Osteocyte (in vitro differentiated cells): ENCODE measurements at regions not wholly inside any gene's neighbourhood (a gene's known extent, or its start where the extent isn't known, plus 50 kb on each side); places are given as distances from the start of the nearest gene placed in this dataset.

Experiments used
- DNase-seq: peaks from one replicate; pipeline ENCODE4 v3.0.0; 2021; ENCODE audit warnings: mixed read lengths; ENCODE audit not compliant: unreplicated experiment; ENCODE audit errors: extremely low spot score
- H3K27ac Mint-ChIP-seq: one replicate; pipeline ENCODE4 v1.8.0; 2021; ENCODE audit warnings: mild to moderate bottlenecking, mixed read lengths; ENCODE audit not compliant: unreplicated experiment
- H3K27me3 Mint-ChIP-seq: one replicate; pipeline ENCODE4 v1.8.0; 2021; ENCODE audit warnings: mixed read lengths; ENCODE audit not compliant: unreplicated experiment
- H3K36me3 Mint-ChIP-seq: one replicate; pipeline ENCODE4 v1.8.0; 2021; ENCODE audit warnings: mixed read lengths; ENCODE audit not compliant: unreplicated experiment
- H3K4me1 Mint-ChIP-seq: one replicate; pipeline ENCODE4 v1.8.0; 2021; ENCODE audit warnings: mixed read lengths; ENCODE audit not compliant: unreplicated experiment
- H3K4me3 Mint-ChIP-seq: one replicate; pipeline ENCODE4 v1.8.0; 2021; ENCODE audit warnings: mild to moderate bottlenecking, moderate library complexity, mixed read lengths; ENCODE audit not compliant: unreplicated experiment
- H3K9me3 Mint-ChIP-seq: one replicate; pipeline ENCODE4 v1.8.0; 2021; ENCODE audit warnings: mixed read lengths; ENCODE audit not compliant: unreplicated experiment
- CTCF ChIP-seq: fragments of 200-600 bp; sonication (generic); IDR thresholded peaks from 2 replicates; pipeline ENCODE4 v1.5.0; 2021; ENCODE audit warnings: antibody characterized with exemption, mild to moderate bottlenecking, moderate library complexity

GRCh38 chr18:11523804-11524203 is 85.6 kb upstream of the SLC35G4 start:
- no peaks in the 10 kb centered on the region for H3K36me3 Mint-ChIP-seq
- no peaks in the 10 kb centered on the region for H3K27me3 Mint-ChIP-seq
- H3K4me3 Mint-ChIP-seq, result no peak overlapping the region

GRCh38 chr18:11522992-11523391 is 86.4 kb upstream of the SLC35G4 start:
- no peak for TF ChIP-seq CTCF
- Mint-ChIP-seq H3K9me3 (no peaks in the 10 kb centered on the region), H3K27ac (no peak overlapping the region), H3K36me3 (no peaks in the 10 kb centered on the region), H3K27me3 (no peaks in the 10 kb centered on the region), H3K4me1 (peaks cover 36% of the 10 kb centered on the region), H3K4me3 (no peak overlapping the region)
- no peak for DNase-seq

More at GRCh38 chr18:11523804-11524203, 85.6 kb upstream of the SLC35G4 start:
- H3K9me3 Mint-ChIP-seq, result no peaks in the 10 kb centered on the region
- peaks cover 40% of the 10 kb centered on the region for H3K4me1 Mint-ChIP-seq
- peak overlapping the region; percentile 32 for H3K27ac Mint-ChIP-seq
- DNase-seq, result no peak
- TF ChIP-seq CTCF, result no peak

- Mint-ChIP-seq H3K4me1 (peaks cover 33% of the 10 kb centered on the region), H3K9me3 (no peaks in the 10 kb centered on the region), H3K4me3 (no peak overlapping the region), H3K27ac (no peak overlapping the region), H3K36me3 (no peaks in the 10 kb centered on the region), H3K27me3 (no peaks in the 10 kb centered on the region)
- DNase-seq, result no peak
- no peak for TF ChIP-seq CTCF
These were observed 87.5 kb upstream of the SLC35G4 start for GRCh38 chr18:11521853-11522252.

GRCh38 chr18:11520536-11520935 is 88.9 kb upstream of the SLC35G4 start:
- TF ChIP-seq CTCF, result no peak
- no peak for DNase-seq
- Mint-ChIP-seq H3K36me3 (no peaks in the 10 kb centered on the region), H3K9me3 (no peaks in the 10 kb centered on the region), H3K4me1 (peaks cover 28% of the 10 kb centered on the region), H3K4me3 (no peak overlapping the region), H3K27ac (no peak overlapping the region), H3K27me3 (no peaks in the 10 kb centered on the region)

GRCh38 chr18:11518788-11519685 is 90.4 kb upstream of the SLC35G4 start:
- no peak overlapping the region for H3K4me3 Mint-ChIP-seq
- H3K36me3 Mint-ChIP-seq, result no peaks in the 10 kb centered on the region
- H3K4me1 Mint-ChIP-seq, result peaks cover 18% of the 10 kb centered on the region
- TF ChIP-seq CTCF, result peak; percentile 63
- H3K9me3 Mint-ChIP-seq, result no peaks in the 10 kb centered on the region
- H3K27ac Mint-ChIP-seq, result no peak overlapping the region
- no peaks in the 10 kb centered on the region for H3K27me3 Mint-ChIP-seq
- no peak for DNase-seq
